Left forelimb (tissue), 1 donor: ENCODE measurements at regions not wholly inside any gene's neighbourhood (a gene's known extent, or its start where the extent isn't known, plus 50 kb on each side); places are given as distances from the start of the nearest gene placed in this dataset.
"Not testable (repeated sequence)": the region's sequence is repeated elsewhere in the genome, so short reads cannot be mapped to it uniquely, and the experiment has no call there.

ENCODE experiments used
- DNase-seq: peaks from one replicate; pipeline ENCODE4 v3.0.0-alpha.2; 2018; ENCODE audit warnings: low spot score

GRCh38 chr13:81293594-81294164, 952.8 kb upstream of the SPRY2 start:
- no peak for DNase-seq

GRCh38 chr13:81283561-81283960, 942.6 kb upstream of the SPRY2 start:
- no peak for DNase-seq

DNA sequence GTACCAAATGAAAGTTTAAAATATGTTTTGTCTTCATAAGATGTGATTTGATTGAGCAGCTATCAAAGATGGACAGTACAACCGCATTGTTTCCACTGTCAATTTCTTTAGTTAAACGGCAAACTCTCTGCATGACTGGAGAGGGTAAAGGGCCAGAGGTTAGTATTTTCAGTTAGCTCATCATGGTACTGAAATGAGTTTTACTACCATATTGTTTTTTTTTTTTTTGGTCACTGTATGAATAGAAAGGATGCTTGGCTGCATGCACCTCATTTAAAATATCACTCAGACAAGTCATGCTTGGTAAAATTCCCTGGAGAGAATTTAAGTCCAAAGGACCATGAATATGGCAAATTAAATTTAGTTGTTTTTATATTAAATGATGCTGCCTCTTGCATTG, 942.1 kb upstream of the SPRY2 start:
- DNase-seq = no peak

DNA sequence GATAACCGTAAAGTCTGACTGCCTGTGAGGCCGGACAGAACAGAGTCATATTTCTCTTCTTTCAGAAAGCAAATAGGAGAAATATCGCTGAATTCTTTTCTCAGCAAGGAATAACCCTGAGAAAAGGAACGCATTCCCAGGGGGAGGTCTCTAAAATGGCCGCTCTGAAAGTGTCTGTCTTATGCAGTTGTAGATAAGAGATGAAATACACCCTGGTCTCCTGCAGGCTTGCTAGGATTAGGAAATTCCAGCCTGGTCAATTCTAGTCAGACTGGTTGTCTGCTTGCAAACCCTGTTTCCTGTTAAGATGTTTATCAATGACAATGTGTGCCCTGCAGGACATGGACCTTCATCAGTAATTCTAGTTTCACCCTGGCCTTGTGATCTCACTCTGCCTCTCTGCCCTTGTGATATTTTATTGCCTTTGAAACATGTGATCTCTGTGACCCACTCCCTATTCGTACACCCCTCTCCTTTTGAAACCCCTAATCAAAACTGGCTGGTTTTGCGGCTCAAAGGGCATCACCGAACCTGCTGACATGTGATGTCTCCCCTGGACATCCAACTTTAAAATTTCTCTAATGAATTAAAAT, 934.8 kb upstream of the SPRY2 start:
- DNase-seq = no peak

DNA sequence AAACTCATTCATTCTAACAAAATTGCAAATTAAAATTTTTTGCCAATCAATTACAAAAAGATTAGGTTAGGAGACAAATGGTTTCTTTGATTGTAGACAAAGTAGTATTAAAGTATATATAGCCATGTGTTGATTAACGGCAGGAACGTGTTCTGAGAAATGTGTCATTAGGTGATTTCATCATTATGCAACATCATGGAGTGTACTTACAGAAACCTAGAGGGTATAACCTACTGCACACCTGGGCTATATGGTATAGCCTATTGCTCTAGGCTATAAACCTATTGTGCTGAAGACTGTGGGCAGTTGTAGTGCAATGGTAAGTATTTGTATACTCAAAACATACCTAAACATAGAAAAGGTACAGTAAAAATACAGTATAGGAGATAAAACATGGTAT, 906.8 kb upstream of the SPRY2 start:
- DNase-seq = no peak

DNA sequence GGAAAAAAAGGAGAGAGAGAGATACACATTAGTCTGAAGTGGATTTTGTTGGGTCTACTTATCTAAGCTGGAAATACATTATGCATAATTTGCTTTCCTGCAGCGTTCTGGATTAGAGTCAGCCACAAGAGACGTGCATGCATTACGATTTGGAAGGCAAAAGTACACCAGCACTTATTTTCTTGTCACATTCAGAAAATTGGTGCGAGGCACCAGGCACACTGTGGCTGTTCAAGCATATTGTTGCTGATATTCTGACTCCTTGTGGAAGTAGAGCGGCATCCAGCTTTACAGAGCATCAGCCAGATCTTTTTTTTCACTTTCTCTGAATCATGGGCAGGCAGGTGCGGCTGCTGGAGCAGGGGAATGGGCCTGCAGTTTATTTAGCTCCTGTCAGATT, 905.6 kb upstream of the SPRY2 start:
- no peak for DNase-seq

- no peak for DNase-seq
These were observed 903.1 kb upstream of the SPRY2 start for GRCh38 chr13:81244011-81244410.

DNA sequence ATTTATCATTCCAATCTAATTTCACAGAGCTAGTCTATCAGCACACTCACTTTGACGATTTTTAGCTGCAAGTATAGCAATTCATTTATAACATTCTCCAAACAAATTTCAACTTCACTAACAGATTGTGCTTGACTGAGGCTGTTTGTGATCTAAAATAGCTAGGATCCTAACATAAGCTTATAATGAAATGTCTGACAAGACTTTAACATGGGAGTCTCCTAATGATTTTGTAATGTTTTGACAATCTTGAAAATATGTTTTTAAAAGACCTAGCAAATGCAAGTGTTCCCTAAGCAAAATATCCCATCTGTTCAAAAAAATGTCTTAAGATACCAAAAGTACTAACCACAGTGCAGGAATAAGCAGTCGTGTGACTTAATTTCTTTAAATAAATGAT, 889.5 kb upstream of the SPRY2 start:
- DNase-seq = no peak

- not testable (repeated sequence) for DNase-seq
These were observed 885.9 kb upstream of the SPRY2 start for GRCh38 chr13:81226830-81227229.

GRCh38 chr13:81224209-81224833, 883.4 kb upstream of the SPRY2 start:
- no peak for DNase-seq

- no peak for DNase-seq
These were observed 882.9 kb upstream of the SPRY2 start for GRCh38 chr13:81223778-81224177.

GRCh38 chr13:81211713-81212112, 870.8 kb upstream of the SPRY2 start:
- DNase-seq = no peak

GRCh38 chr13:81207636-81208035, 866.7 kb upstream of the SPRY2 start:
- DNase-seq = no peak

DNA sequence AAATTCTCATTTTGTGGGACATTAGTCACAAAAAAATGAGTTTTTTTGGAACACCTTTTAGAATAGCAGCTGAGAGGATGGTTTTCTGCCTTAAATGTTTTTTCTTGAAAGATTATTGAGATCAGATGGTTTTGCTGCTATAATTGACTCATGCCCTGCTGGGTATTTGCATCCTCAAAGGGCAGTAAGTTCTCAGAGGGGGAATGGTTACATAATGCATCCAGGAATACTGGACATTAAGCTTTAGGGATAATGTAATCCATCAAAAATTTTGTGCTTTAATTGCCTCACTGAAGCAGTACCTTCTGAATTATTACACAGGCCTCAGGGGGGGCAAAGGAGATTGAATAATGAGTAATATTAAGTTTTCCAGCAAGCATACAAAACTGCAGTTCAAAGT, 866.3 kb upstream of the SPRY2 start:
- no peak for DNase-seq

DNA sequence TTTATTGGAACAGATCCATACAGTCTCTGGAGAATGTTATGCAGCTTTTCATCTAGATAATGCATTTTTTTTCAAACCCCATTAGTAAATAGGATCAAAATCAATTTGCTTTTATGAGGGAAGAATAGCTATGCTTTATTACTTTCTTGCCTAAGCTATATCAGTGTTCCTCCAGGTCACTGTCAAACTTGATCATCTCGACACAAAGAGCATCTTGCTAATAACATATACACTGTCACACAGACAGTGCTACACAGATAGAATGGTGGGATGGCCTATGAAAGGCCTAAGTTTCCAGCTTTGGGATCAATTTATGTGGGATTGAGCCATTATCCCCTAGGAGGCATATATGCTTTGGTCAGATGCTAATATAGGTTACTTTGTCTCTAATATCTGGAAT, 862.9 kb upstream of the SPRY2 start:
- no peak for DNase-seq

GRCh38 chr13:81199956-81200355, 859.0 kb upstream of the SPRY2 start:
- DNase-seq = no peak

DNA sequence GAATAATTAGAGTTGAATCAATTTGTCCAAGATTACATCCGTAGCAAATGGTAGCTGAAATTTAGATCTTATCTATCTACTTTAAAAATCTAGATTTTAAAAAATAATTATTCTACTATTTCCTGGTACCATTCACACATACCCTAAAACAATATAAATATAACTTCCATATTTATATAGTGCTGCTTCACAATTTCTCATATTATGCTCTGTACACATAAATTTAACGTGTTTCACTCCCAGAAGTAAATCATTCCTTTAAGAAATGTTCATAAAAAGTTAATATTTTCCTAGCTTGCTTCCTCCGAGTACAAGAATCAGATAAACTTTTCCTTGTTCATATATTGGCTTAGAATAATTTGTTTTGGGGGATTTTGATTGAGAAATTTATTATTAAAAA, 857.0 kb upstream of the SPRY2 start:
- no peak for DNase-seq

DNA sequence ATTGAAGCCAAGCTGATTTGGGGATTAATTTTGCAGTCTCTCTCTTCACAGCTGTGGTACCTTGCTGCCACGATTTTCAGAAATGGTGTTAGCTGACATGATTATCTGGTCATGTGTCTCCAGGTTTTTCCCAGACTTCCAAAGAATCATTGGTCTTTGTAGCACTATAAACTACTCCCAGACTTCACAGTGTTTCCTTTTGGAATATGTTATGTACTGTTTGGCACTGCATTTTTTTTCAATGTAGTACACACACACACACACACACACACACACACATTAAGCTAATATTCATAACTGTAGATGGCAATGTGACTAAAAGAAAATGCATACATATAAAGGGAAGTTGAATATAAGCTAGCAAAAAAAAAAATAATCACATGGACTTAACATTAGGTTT, 856.6 kb upstream of the SPRY2 start:
- DNase-seq = no peak

DNA sequence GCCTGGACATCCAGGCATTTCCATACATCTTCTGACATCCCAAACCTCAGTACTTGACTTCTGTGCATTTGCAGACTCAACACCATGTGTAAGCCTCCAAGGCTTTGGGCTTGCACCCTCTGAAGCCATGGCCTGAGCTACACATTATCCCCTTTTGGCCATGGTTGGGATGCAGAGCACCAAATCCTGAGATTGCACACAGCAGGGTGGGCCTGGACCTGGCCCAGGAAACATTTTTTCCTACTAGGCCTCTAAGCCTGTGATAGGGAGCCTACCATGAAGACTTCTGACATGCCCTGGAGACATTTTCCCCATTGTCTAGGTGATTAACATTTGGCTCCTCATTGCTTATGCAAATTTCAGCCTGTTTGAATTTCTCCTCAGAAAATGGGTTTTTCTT, 853.4 kb upstream of the SPRY2 start:
- no peak for DNase-seq

- DNase-seq = no peak
These were observed 843.8 kb upstream of the SPRY2 start for GRCh38 chr13:81184556-81185265.

GRCh38 chr13:81172603-81173002, 831.7 kb upstream of the SPRY2 start:
- no peak for DNase-seq

DNA sequence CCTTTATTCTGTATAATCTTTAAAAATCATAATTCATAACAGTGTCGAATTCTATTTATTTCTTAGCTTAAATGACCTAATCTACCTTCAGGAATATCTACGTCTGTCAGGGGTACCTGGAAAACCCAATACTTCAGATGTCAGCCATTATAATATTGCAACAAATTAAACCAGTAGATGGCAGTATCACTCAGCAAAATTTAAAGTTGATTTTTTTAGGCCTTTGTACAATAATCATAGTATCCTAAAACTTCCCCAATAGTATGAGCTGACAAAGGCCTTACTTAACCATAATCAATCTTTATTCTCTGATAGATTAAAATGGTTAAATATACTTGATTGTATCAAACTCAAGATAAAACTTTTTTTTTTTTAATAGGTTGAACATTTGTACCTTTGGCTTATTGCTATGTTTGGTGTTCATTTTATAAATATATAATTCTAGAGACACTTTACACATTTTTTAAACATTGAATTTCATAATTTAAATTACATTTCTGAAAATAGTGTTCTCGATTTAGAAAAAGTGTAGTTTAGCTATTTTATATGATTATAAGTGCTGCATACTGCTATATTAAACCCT, 830.2 kb upstream of the SPRY2 start:
- no peak for DNase-seq

GRCh38 chr13:81163823-81164222, 822.9 kb upstream of the SPRY2 start:
- not testable (repeated sequence) for DNase-seq
